ENCODE measurements at regions not wholly inside any gene's neighbourhood (a gene's known extent, or its start where the extent isn't known, plus 50 kb on each side); places are given as distances from the start of the nearest gene placed in this dataset.

GRCh38 chr11:26245046-26245445 lies 86.9 kb upstream of the ANO3 start:
- TF ChIP-seq REST (IDR thresholded peaks at IDR 0.05; ENCODE audit: insufficient replicate concordance, low read depth): no peak
- TF ChIP-seq CTCF (IDR thresholded peaks at IDR 0.05; ENCODE audit: insufficient read depth, low read length): no peak
- no peak for TF ChIP-seq POLR2AphosphoS5 (IDR thresholded peaks at IDR 0.05; ENCODE audit: low read depth)
- no peak for TF ChIP-seq SPI1 (IDR thresholded peaks at IDR 0.05; ENCODE audit: borderline replicate concordance, low read depth)
- TF ChIP-seq GABPA (IDR thresholded peaks at IDR 0.05; ENCODE audit: low read depth): no peak
- no peak overlapping the region for H3K4me3 ChIP-seq (replicated peaks; ENCODE audit: insufficient read depth, low read length)
- H3K27me3 ChIP-seq (ENCODE audit: insufficient read depth, poor library complexity, severe bottlenecking): no peaks in the 10 kb centered on the region
- no peak for DNase-seq (ENCODE audit: low read depth in 1 of 2, low spot score in 1 of 2)
- H3K27ac ChIP-seq (replicated peaks): no peak overlapping the region

- Histone ChIP-seq H3K27ac (replicated peaks) (no peak overlapping the region), H3K27me3 (ENCODE audit: insufficient read depth, poor library complexity, severe bottlenecking) (no peaks in the 10 kb centered on the region), H3K4me3 (replicated peaks; ENCODE audit: insufficient read depth, low read length) (no peak overlapping the region)
- DNase-seq (ENCODE audit: low read depth in 1 of 2, low spot score in 1 of 2): no peak
- TF ChIP-seq CTCF (IDR thresholded peaks at IDR 0.05; ENCODE audit: insufficient read depth, low read length): no peak
- no peak for TF ChIP-seq POLR2AphosphoS5 (IDR thresholded peaks at IDR 0.05; ENCODE audit: low read depth)
- TF ChIP-seq SPI1 (IDR thresholded peaks at IDR 0.05; ENCODE audit: borderline replicate concordance, low read depth): no peak
- no peak for TF ChIP-seq GABPA (IDR thresholded peaks at IDR 0.05; ENCODE audit: low read depth)
- TF ChIP-seq REST (IDR thresholded peaks at IDR 0.05; ENCODE audit: insufficient replicate concordance, low read depth): no peak
Measured at GRCh38 chr11:26247340-26247739, 84.6 kb upstream of the ANO3 start.

GRCh38 chr11:26248661-26249060 lies 83.3 kb upstream of the ANO3 start:
- TF ChIP-seq POLR2AphosphoS5 (IDR thresholded peaks at IDR 0.05; ENCODE audit: low read depth) (no peak), REST (IDR thresholded peaks at IDR 0.05; ENCODE audit: insufficient replicate concordance, low read depth) (no peak), CTCF (IDR thresholded peaks at IDR 0.05; ENCODE audit: insufficient read depth, low read length) (no peak)
- no peak for DNase-seq (ENCODE audit: low read depth in 1 of 2, low spot score in 1 of 2)
- H3K4me3 ChIP-seq (replicated peaks; ENCODE audit: insufficient read depth, low read length): no peak overlapping the region

More at GRCh38 chr11:26248661-26249060, 83.3 kb upstream of the ANO3 start:
- H3K27ac ChIP-seq (replicated peaks): no peak overlapping the region
- H3K27me3 ChIP-seq (ENCODE audit: insufficient read depth, poor library complexity, severe bottlenecking): no peaks in the 10 kb centered on the region
